GM19397 (cell line): ENCODE measurements at regions not wholly inside any gene's neighbourhood (a gene's known extent, or its start where the extent isn't known, plus 50 kb on each side); places are given as distances from the start of the nearest gene placed in this dataset.

Experiments used
- ATAC-seq: cut with Tn5 transposase; IDR thresholded peaks from one replicate; pipeline ENCODE4 v1.9.1; 2021; ENCODE audit warnings: mild to moderate bottlenecking, moderate library complexity; ENCODE audit not compliant: unreplicated experiment

DNA sequence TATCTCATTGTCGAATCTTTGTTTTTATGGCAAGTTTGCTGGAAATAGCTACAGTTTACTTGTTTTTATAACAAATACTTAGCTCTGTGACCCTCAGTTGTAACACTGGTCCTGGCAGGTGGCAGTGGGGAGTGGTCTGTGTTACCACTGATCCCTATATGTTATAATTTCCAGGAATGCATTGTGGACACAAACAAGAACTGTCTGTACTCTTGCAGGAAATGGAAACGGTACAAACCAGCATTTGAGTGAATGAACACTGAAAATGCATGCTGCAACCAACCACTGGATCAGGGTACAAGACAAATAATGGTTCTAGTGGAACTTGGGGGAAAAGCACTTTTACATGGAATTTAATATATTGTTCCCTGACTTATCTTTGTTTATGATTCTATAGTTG, 66.5 kb upstream of the PJA2 start:
- no peak for ATAC-seq

DNA sequence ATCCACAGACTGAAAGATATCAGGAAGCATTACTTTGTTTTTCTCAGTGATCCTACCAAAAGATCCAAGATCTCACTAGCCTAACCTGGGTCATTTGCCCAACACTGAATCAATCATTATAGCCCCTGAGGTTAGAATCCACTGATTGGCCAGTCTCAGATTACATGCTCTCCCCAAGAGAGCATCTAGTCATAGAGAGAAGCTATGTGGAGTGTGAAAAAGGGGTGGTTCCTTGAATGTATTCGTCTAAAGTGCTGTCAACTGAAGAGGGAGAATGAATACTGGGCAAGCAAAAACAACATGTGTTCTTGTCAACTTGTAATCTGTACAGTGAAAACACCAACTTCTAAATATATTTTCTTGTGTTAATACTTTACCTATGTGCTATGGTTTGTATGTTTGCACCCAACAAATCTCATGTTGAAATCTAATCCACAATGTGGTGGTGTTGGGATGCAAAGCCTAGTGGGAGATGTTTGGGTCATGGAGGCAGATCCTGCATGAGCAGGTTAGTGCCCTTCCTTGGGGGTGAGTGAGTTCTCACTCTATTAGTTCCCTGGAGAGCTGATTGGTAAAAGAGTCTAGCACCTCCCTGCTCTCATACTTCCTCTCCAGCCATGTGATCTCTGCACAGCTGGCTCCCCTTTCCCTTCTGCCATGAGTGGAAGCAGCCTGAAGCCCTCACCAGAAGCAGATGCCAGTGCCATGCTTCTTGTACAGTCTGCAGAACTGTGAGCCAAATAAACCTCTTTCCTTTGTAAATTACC, 60.3 kb upstream of the PJA2 start:
- ATAC-seq, result no peak

DNA sequence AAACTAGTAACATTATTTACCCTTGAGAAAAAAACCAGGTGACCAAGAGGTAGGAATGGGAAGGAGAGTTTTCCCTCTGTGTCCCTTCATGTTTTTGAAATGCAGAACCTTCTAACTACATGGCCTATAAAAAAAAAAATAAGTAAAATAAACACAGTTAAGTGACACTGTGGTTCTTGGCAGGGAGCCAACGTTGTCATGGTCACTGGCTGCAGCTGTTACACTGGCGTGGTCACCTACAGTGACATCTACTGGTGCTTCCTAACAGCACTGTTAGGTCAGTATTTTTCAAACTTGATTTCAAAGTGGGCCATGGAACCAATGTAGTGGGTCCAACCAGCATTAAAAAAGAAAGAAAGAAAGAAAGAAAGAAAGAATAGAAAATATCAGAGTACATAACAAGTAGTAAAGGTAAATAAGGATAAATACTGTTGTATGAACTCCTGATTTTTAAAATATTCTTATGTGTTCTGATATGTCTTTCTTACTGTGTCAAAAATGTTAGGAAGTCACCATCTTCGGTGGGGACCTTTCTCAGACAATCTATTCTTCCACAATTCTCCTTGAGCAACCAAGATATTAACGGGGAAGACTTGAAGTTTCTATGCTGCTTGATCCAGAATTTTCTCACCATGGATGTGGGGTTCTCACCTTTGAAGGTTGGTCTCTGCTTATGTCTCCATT, 59.1 kb upstream of the PJA2 start:
- peak; percentile 93 for ATAC-seq

DNA sequence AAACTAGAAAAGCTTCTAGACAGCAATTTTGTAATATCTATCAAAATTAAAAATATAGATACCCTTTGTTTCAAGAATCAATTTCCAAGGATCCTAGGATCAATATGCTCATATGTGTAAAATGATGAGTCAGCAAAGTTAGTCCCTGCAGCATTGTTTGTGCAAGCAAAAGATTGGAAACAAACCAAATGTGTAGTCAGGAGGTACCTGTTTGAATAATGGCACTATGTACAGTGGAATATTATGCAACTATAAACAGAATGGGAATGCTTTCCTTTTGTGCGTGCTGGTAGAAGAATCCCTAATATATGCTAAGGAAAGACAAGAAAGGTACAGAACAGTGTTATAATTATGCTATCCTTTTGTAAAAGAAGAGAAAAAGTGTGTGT, 58.5 kb upstream of the PJA2 start:
- ATAC-seq, result no peak

DNA sequence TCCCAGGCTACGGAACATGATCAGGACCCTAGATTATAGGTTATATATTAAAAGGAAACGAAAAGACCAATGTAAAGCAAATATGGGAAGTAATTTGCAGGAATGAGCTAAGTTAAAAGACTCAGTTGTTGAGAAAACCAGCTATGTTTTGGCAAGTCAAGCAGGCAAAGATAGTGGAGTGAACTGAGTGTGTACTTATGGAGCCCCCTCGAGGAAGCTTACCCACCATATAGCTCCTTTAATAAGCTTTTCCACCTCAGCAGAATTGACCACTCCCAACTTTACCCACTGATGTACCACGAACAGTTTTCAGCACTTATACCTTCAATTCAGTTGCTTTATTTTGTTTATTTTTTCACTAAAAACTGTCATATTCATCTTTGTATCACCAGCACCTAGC, 57.3 kb upstream of the PJA2 start:
- ATAC-seq, result no peak
